ENCODE measurements at regions not wholly inside any gene's neighbourhood (a gene's known extent, or its start where the extent isn't known, plus 50 kb on each side); places are given as distances from the start of the nearest gene placed in this dataset.

DNA sequence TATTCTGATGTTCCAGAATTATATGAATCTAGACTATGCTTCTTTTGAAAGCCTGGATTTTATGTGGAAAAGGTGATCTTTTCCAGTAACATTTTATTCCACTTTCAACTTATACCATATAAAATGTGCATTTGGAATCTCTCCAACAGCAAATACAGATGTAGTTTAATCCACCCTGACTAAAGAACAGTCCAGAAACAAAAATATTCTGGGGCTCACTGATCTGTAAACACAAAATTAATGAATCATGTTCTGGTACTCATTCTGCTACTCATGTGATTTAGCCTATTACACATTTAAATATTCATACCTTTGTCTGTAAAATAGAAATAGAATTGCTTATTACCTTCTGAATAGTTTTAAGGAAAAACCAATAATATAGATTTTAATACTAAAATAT is 125.8 kb downstream of the ARRDC3 start:
- Histone ChIP-seq H3K27me3 (replicated peaks in 1 of 7) (no peaks in the 10 kb centered on the region), H3K4me3 (no peak overlapping the region), H3K9me3 (no peaks in the 10 kb centered on the region), H3K4me1 (no peaks in the 10 kb centered on the region), H3K27ac (no peak overlapping the region), H3K36me3 (no peaks in the 10 kb centered on the region)
- TF ChIP-seq POLR2A (IDR thresholded peaks at IDR 0.05) (no peak), POLR2AphosphoS5 (IDR thresholded peaks at IDR 0.05) (no peak)
- TF ChIP-seq, protein P1, sequence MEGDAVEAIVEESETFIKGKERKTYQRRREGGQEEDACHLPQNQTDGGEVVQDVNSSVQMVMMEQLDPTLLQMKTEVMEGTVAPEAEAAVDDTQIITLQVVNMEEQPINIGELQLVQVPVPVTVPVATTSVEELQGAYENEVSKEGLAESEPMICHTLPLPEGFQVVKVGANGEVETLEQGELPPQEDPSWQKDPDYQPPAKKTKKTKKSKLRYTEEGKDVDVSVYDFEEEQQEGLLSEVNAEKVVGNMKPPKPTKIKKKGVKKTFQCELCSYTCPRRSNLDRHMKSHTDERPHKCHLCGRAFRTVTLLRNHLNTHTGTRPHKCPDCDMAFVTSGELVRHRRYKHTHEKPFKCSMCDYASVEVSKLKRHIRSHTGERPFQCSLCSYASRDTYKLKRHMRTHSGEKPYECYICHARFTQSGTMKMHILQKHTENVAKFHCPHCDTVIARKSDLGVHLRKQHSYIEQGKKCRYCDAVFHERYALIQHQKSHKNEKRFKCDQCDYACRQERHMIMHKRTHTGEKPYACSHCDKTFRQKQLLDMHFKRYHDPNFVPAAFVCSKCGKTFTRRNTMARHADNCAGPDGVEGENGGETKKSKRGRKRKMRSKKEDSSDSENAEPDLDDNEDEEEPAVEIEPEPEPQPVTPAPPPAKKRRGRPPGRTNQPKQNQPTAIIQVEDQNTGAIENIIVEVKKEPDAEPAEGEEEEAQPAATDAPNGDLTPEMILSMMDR (IDR thresholded peaks at IDR 0.05 in 8 of 11, conservative IDR thresholded peaks at IDR 0.05 in 3 of 11): no peak
- no peak for DNase-seq
- intact Hi-C loops (cut with DNase I; ENCODE audit: low total_unique reads): no loop called here

DNA sequence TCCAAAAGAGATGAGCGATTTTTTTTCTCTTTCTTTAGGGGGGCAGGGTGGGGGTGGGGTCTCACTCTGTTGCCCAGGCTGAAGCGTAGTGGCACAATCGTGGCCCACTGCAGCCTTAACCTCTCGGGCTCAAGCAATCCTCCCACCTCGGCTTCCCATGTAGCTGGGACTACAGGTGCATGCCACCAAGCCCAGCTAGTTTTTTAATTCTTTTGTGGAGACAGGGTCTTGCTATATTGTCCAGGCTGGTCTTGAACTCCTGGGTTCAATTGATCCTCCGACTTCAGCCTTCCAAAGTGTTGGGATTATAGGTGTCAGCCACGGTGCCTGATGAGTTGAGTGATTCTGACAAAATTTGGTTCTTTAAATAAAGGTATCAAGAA is 127.0 kb downstream of the ARRDC3 start:
- 91 to 97% (median 94%) methylated on average over 7 of the region's 7 CpGs for WGBS, 5 donors
- intact Hi-C loops (cut with DNase I; ENCODE audit: low total_unique reads): no loop called here
- TF ChIP-seq POLR2AphosphoS5 (IDR thresholded peaks at IDR 0.05): no peak
- TF ChIP-seq, protein P1 (IDR thresholded peaks at IDR 0.05 in 8 of 11, conservative IDR thresholded peaks at IDR 0.05 in 3 of 11): no peak
- no peak for TF ChIP-seq POLR2A (IDR thresholded peaks at IDR 0.05)
- Histone ChIP-seq H3K9me3 (peaks cover 0 to under 1% (median 0%) of the 10 kb centered on the region in 8 donors), H3K27me3 (replicated peaks in 1 of 7) (no peaks in the 10 kb centered on the region), H3K27ac (no peak overlapping the region), H3K36me3 (no peaks in the 10 kb centered on the region), H3K4me1 (no peaks in the 10 kb centered on the region), H3K4me3 (no peak overlapping the region)
- no peak for DNase-seq

DNA sequence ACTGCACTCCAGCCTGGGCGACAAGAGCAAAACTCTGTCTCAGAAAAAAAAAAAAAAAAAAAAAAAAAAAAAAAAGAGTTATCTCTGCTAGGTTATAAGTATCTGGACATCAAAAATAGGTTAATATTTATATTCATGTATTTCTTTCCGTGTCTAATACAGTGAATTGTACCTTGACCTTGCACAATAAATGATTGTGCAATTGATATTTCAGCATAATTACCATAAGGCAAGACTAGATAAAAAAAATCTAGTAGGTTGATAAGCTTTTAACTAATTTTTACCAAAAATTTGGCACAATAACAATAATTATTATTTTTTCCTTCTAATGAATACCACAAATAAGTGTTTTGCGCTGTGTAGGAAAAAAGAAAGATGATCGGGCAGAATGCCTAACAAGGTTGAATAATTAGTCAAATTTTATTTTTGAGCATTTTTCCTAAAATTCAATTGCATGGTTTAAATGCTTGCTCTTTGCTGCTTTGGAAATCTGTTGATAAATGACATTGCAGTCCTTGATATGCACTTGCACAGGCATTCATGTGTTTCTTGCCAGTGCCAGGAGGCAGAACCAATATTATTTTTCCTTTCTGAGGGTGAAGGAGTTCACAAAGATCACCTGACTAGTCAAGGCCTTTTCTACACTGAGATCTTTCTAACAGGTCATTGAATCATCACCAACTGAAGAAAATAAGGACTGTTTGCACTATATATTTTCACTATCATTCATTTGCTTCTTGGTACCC is 127.5 kb downstream of the ARRDC3 start:
- Histone ChIP-seq H3K27ac (no peak overlapping the region), H3K9me3 (peaks cover 0 to 6% (median 3%) of the 10 kb centered on the region in 8 donors), H3K4me3 (no peak overlapping the region), H3K27me3 (replicated peaks in 1 of 7) (no peaks in the 10 kb centered on the region), H3K36me3 (no peaks in the 10 kb centered on the region), H3K4me1 (no peaks in the 10 kb centered on the region)
- intact Hi-C loops (cut with DNase I; ENCODE audit: low total_unique reads): no loop called here
- no peak for DNase-seq
- WGBS, 5 donors: 81 to 96% (median 88%) methylated on average over 4 of the region's 4 CpGs
- TF ChIP-seq, protein P1 (IDR thresholded peaks at IDR 0.05 in 8 of 11, conservative IDR thresholded peaks at IDR 0.05 in 3 of 11): no peak
- TF ChIP-seq POLR2AphosphoS5 (IDR thresholded peaks at IDR 0.05) (no peak), POLR2A (IDR thresholded peaks at IDR 0.05) (no peak)

DNA sequence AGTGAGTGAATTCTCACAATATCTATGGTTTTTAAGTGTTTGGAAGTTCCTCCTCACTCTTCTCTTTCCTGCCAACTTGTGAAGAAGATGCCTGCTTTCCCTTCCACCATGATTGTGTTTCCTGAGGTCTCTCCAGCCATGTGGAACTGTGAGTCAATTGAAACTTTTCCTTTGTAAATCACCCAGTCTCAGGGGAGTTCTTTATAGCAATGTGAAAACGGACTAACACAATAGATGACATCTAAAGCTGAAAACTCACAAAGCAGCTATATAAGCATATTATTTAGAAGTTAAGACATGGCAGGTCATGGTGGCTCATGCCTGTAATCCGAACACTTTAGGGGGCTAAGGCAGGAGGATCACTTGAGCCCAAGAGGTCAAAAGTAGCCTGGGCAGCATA is 130.2 kb downstream of the ARRDC3 start:
- TF ChIP-seq POLR2AphosphoS5 (IDR thresholded peaks at IDR 0.05) (no peak), POLR2A (IDR thresholded peaks at IDR 0.05) (no peak)
- TF ChIP-seq, protein P1 (IDR thresholded peaks at IDR 0.05 in 8 of 11, conservative IDR thresholded peaks at IDR 0.05 in 3 of 11): no peak
- intact Hi-C loops (cut with DNase I; ENCODE audit: low total_unique reads): no loop called here
- H3K27ac ChIP-seq: no peak overlapping the region
- WGBS, 5 donors: 69 to 81% (median 78%) methylated on average over 2 of the region's 2 CpGs
- no peak overlapping the region for H3K4me3 ChIP-seq
- H3K4me1 ChIP-seq: no peaks in the 10 kb centered on the region
- no peaks in the 10 kb centered on the region for H3K27me3 ChIP-seq (replicated peaks in 1 of 7)
- DNase-seq: no peak
- H3K9me3 ChIP-seq: peaks cover 0 to 15% (median 6%) of the 10 kb centered on the region in 8 donors
- no peaks in the 10 kb centered on the region for H3K36me3 ChIP-seq

Data from spleen (tissue), 11 donors.